Liver (tissue), 8 donors: ENCODE measurements at regions not wholly inside any gene's neighbourhood (a gene's known extent, or its start where the extent isn't known, plus 50 kb on each side); places are given as distances from the start of the nearest gene placed in this dataset.
"Not testable (repeated sequence)": the region's sequence is repeated elsewhere in the genome, so short reads cannot be mapped to it uniquely, and the experiment has no call there.

ENCODE experiments used
- DNase-seq: peaks from one replicate; pipeline ENCODE4 v3.0.0-alpha.2; 2017; ENCODE audit warnings: low spot score
- H3K27ac ChIP-seq, 2 donors: one replicate each; pipeline ENCODE4 v1.7.0; 2013; ENCODE audit warnings: inconsistent platforms in 2 of 2, low read length in 2 of 2, control low read depth in 1 of 2, low read depth in 1 of 2, mild to moderate bottlenecking in 1 of 2
- H3K27me3 ChIP-seq, 4 donors: one replicate each; pipeline versions ENCODE4 v1.6.1 to v1.7.0; 2013; ENCODE audit warnings: low read length in 3 of 4, inconsistent platforms in 1 of 4, mild to moderate bottlenecking in 1 of 4, moderate library complexity in 1 of 4; ENCODE audit not compliant: control insufficient read depth in 4 of 4, insufficient read depth in 4 of 4
- H3K36me3 ChIP-seq, 4 donors: one replicate each; pipeline versions ENCODE4 v1.6.1 to v1.7.0; 2013; ENCODE audit warnings: low read length in 3 of 4, mild to moderate bottlenecking in 3 of 4, low read depth in 1 of 4, moderate library complexity in 1 of 4; ENCODE audit not compliant: control insufficient read depth in 4 of 4, insufficient read depth in 3 of 4
- H3K4me1 ChIP-seq, 4 donors: one replicate each; pipeline versions ENCODE4 v1.6.1 to v1.7.0; 2013; ENCODE audit warnings: low read length in 3 of 4, mild to moderate bottlenecking in 3 of 4, moderate library complexity in 1 of 4; ENCODE audit not compliant: control insufficient read depth in 4 of 4, insufficient read depth in 4 of 4
- H3K4me3 ChIP-seq, 3 donors: one replicate each; pipeline versions ENCODE4 v1.6.1 to v1.7.0; 2013; ENCODE audit warnings: low read length in 3 of 3, control low read depth in 1 of 3, low read depth in 1 of 3, mild to moderate bottlenecking in 1 of 3
- H3K9ac ChIP-seq, 2 donors: one replicate each; pipeline ENCODE4 v1.7.0; 2013; ENCODE audit warnings: low read length in 2 of 2, mild to moderate bottlenecking in 2 of 2, moderate library complexity in 2 of 2, control low read depth in 1 of 2, low read depth in 1 of 2
- H3K9me3 ChIP-seq, 4 donors: one replicate each; pipeline versions ENCODE4 v1.6.1 to v1.7.0; 2013; ENCODE audit warnings: low read length in 3 of 4; ENCODE audit not compliant: control insufficient read depth in 4 of 4
- ATF3 ChIP-seq: IDR thresholded peaks from 2 replicates; pipeline ENCODE4 v1.6.1; 2016; ENCODE audit warnings: antibody characterized with exemption
- CTCF ChIP-seq: fragments of 150-350 bp; IDR thresholded peaks from 2 replicates; pipeline ENCODE4 v1.5.1; 2017; ENCODE audit warnings: improper control_type of control experiment, low read depth, low read length; ENCODE audit not compliant: missing input control
- EGR1 ChIP-seq, 2 donors: IDR thresholded peaks; 2 replicates each; pipeline ENCODE4 v1.6.1; 2016 to 2018; ENCODE audit warnings: antibody characterized with exemption in 2 of 2, low read depth in 2 of 2
- FOXA1 ChIP-seq: IDR thresholded peaks from 2 replicates; pipeline ENCODE4 v1.6.1; 2016; ENCODE audit warnings: antibody characterized with exemption
- FOXA2 ChIP-seq: IDR thresholded peaks from 2 replicates; pipeline ENCODE4 v1.6.1; 2016; ENCODE audit warnings: antibody characterized with exemption
- GABPA ChIP-seq, 2 donors: IDR thresholded peaks in 1 of 2; conservative IDR thresholded peaks in 1 of 2; 2 replicates each; pipeline ENCODE4 v1.6.1; 2016; ENCODE audit warnings: antibody characterized with exemption in 2 of 2, mild to moderate bottlenecking in 1 of 2, moderate library complexity in 1 of 2
- HNF4A ChIP-seq, 2 donors: conservative IDR thresholded peaks; 2 replicates each; pipeline ENCODE4 v1.6.1; 2016; ENCODE audit warnings: antibody characterized with exemption in 2 of 2, mild to moderate bottlenecking in 2 of 2
- HNF4G ChIP-seq: IDR thresholded peaks from 2 replicates; pipeline ENCODE4 v1.6.1; 2016; ENCODE audit warnings: antibody characterized with exemption
- MAX ChIP-seq: IDR thresholded peaks from 2 replicates; pipeline ENCODE4 v1.6.1; 2016; ENCODE audit warnings: antibody characterized with exemption
- NR2F2 ChIP-seq: IDR thresholded peaks from 2 replicates; pipeline ENCODE4 v1.6.1; 2016; ENCODE audit warnings: antibody characterized with exemption
- RAD21 ChIP-seq, 2 donors: IDR thresholded peaks; 2 replicates each; pipeline ENCODE4 v1.6.1; 2016; ENCODE audit warnings: antibody characterized with exemption in 2 of 2, mild to moderate bottlenecking in 2 of 2
- REST ChIP-seq: IDR thresholded peaks from 2 replicates; pipeline ENCODE4 v1.6.1; 2016; ENCODE audit warnings: antibody characterized with exemption, mild to moderate bottlenecking
- RXRA ChIP-seq, 2 donors: IDR thresholded peaks; 2 replicates each; pipeline ENCODE4 v1.6.1; 2017 to 2018; ENCODE audit warnings: antibody characterized with exemption in 2 of 2, mild to moderate bottlenecking in 1 of 2
- SP1 ChIP-seq: IDR thresholded peaks from 2 replicates; pipeline ENCODE4 v1.6.1; 2018; ENCODE audit warnings: antibody characterized with exemption, mild to moderate bottlenecking
- TAF1 ChIP-seq: conservative IDR thresholded peaks from 2 replicates; pipeline ENCODE4 v1.6.1; 2016; ENCODE audit warnings: antibody characterized with exemption, mild to moderate bottlenecking
- YY1 ChIP-seq: IDR thresholded peaks from 2 replicates; pipeline ENCODE4 v1.6.1; 2016; ENCODE audit warnings: antibody characterized with exemption, mild to moderate bottlenecking
- ZBTB33 ChIP-seq: IDR thresholded peaks from 2 replicates; pipeline ENCODE4 v1.6.1; 2016; ENCODE audit warnings: antibody characterized with exemption
- WGBS: extraction: QIAGEN DNeasy Blood & Tissue Kit; methylation state at CpG from one replicate; pipeline ENCODE4 v1.1.7; 2013; 5-methylcytosine and 5-hydroxymethylcytosine counted together
- donor health status: healthy.
- donor health status: healthy.
- donor health status: healthy.
- donor health status: healthy.
- donor health status: healthy.

GRCh38 chrX:7606039-7606652 is 236.8 kb upstream of the VCX start:
- no peaks in the 10 kb centered on the region for H3K36me3 ChIP-seq
- H3K27me3 ChIP-seq, result no peaks in the 10 kb centered on the region
- WGBS, result 61% methylated on average over 7 of the region's 7 CpGs
- H3K9me3 ChIP-seq, result no peaks in the 10 kb centered on the region
- H3K27ac ChIP-seq, result no peak overlapping the region
- DNase-seq, result no peak
- no peak for TF ChIP-seq FOXA1
- no peak for TF ChIP-seq TAF1
- no peak for TF ChIP-seq HNF4A (conservative IDR thresholded peaks at IDR 0.05)
- no peak for TF ChIP-seq YY1
- H3K4me1 ChIP-seq, result no peaks in the 10 kb centered on the region
- H3K9ac ChIP-seq, result no peak overlapping the region
- H3K4me3 ChIP-seq, result no peak overlapping the region

GRCh38 chrX:7603387-7603786 is 239.6 kb upstream of the VCX start:
- Histone ChIP-seq H3K4me3 (no peak overlapping the region), H3K9me3 (no peaks in the 10 kb centered on the region), H3K4me1 (no peaks in the 10 kb centered on the region), H3K27me3 (no peaks in the 10 kb centered on the region), H3K36me3 (no peaks in the 10 kb centered on the region), H3K9ac (no peak overlapping the region), H3K27ac (no peak overlapping the region)
- WGBS, result 65% methylated on average over 2 of the region's 2 CpGs
- DNase-seq, result no peak
- TF ChIP-seq HNF4A (conservative IDR thresholded peaks at IDR 0.05) (no peak), TAF1 (no peak), NR2F2 (no peak)

- Histone ChIP-seq H3K9me3 (no peaks in the 10 kb centered on the region), H3K4me1 (no peaks in the 10 kb centered on the region), H3K9ac (no peak overlapping the region), H3K36me3 (no peaks in the 10 kb centered on the region), H3K27ac (no peak overlapping the region), H3K27me3 (no peaks in the 10 kb centered on the region), H3K4me3 (no peak overlapping the region)
- DNase-seq, result no peak
- WGBS, result 41% methylated on average over 2 of the region's 2 CpGs
- TF ChIP-seq HNF4A (conservative IDR thresholded peaks at IDR 0.05) (no peak), GABPA (IDR thresholded peaks at IDR 0.05 in 1 of 2, conservative IDR thresholded peaks at IDR 0.05 in 1 of 2) (no peak), TAF1 (no peak), ZBTB33 (no peak), EGR1 (IDR thresholded peaks at IDR 0.05; ENCODE audit: low read depth in 2 of 2) (no peak), YY1 (no peak), RAD21 (IDR thresholded peaks at IDR 0.05) (no peak), HNF4G (no peak), CTCF (no peak), FOXA2 (no peak), SP1 (no peak), ATF3 (no peak), RXRA (IDR thresholded peaks at IDR 0.05) (no peak), REST (no peak), NR2F2 (no peak), MAX (no peak), FOXA1 (no peak)
Observed at GRCh38 chrX:7596822-7597221, 246.1 kb upstream of the VCX start.

GRCh38 chrX:7593370-7593769 is 249.6 kb upstream of the VCX start:
- not testable (repeated sequence) for DNase-seq, H3K36me3 ChIP-seq, H3K27ac ChIP-seq, H3K4me1 ChIP-seq, H3K9me3 ChIP-seq, H3K27me3 ChIP-seq, H3K4me3 ChIP-seq, H3K9ac ChIP-seq
- WGBS, result 89% methylated on average over 28 of the region's 28 CpGs
